Fibroblast of skin of scalp (primary cell): ENCODE measurements at regions not wholly inside any gene's neighbourhood (a gene's known extent, or its start where the extent isn't known, plus 50 kb on each side); places are given as distances from the start of the nearest gene placed in this dataset.

ENCODE experiments used
- DNase-seq: peaks from one replicate; pipeline ENCODE4 v3.0.0-alpha.2; 2013

DNA sequence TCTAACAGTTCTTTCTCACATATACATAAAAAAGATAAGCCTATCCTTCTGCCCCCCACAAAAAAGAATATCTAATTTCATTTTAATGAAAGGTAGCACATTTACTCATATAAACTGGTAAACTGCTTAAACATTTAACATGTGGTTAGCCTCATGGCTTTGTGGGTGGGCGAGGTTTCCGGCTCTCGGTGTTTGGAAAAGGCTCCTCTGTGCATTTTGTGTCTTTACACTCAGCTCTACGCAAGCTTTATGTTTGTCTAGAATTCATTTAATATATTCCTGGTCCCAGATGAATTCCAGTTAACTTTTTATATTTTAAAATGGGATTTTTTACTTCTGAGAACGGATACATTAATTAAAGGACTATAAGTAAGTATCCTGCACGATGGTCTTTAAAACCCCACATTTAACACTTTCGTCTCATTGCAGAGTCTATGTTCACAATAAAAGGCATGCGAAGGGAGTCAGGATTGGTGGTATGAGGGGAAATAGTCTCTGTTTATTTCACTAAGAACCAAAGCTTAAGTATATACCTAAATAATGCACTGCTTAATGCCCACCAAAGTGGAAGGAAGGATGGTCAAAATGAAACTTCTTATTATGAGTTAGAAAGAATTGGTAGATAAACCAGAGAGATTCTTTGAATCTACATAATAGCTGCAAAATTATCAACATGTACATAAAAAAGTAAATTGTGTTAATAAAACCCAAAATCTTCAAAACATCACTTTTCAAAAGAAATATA lies 197.2 kb downstream of the CRPPA start:
- DNase-seq: no peak

DNA sequence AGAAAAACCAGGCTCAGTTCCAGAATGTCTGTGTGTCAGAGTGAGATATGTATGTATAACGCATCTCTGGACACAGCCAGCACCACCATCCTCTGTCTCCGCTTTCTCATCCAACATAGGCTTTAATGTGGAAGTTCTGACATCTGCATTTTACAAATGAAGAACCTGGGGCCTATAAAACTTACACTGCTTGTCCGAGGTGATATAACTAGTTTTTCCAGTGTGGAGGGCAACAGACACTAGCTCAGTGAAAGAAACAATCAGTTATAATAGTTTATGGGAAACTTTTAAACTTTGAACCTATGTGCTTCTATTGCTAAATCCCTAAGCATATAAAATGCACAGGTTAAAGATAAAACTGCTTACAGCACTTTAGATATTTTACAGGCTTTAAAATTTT lies 208.7 kb downstream of the CRPPA start:
- no peak for DNase-seq

DNA sequence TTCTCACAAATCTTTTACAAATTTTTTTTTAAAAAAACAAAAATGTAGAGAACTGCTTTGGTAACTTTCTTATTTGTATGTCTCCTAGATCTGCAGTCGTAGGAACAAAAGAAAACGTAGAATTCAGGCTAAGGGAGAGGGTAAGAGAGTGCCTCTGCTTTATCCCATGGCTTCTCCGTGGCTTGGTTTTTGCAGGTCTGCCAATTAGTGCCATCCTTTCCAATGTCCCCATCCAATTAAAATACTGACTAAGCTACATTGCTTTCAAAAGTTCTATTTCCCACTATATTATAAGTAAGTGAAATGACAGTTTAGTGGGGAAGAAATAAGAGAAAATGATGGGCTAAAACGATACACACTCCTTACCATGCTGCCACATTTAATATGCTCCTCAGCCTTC lies 209.3 kb downstream of the CRPPA start:
- DNase-seq: no peak

DNA sequence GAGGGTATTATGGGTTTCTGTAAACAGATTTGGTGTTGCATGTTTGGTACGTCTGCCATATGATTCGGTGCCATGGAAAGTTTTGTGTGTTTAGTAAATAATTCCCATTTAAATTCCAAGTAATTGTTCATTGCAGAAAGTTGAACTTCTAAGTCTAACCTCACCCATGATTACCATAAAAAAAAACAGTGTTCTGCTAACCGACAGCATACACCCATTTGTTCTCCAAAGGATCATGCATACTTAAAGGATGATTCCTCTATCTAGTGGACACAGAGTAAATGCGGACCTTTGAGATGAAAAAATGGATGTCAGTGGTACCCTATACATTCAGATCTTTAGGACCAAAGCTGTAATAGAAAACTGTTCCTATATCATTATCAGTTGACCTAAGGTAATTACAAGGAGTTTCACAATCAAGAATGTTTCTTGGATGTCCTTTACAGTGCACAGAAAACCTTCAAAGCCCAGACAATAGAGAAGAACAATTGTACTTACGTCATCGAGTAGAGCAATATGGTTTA lies 209.9 kb downstream of the CRPPA start:
- no peak for DNase-seq

DNA sequence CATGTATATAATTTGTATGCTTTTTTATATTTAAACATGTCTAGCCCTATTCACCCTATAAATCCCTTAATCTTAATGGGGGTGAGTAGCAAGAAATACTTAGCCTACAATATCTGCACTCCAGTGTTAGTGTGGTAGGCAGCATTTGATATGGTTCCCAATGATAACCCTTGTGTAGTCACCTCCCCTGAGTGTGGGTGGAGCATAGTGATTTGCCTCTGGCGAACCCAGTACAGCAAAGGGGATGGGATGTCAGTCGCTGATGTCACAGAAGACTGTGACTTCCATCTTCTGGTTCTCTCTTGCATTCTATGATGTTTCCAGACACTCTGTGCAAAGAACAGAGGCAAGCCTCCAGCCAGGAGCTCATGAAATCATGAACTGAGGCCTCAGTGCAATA lies 211.2 kb downstream of the CRPPA start:
- DNase-seq: no peak

DNA sequence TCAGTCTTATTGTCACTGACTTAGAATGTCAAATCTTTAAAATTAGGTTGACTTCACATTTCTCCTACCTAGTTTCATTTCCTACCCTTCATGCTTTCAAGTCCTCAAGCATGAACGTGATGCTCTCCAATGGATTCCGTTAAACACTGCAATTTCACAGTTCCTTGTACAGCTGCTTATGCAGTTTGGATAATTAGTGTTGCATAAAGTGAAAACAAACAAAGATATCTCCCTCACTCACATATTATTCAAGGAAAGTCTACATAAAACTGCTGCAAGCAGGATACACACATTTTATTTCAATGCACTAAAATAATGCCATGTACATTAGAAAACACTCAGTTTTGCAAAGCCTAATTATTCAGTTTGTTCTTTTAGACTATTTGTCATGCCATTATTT lies 214.0 kb downstream of the CRPPA start:
- DNase-seq: no peak

DNA sequence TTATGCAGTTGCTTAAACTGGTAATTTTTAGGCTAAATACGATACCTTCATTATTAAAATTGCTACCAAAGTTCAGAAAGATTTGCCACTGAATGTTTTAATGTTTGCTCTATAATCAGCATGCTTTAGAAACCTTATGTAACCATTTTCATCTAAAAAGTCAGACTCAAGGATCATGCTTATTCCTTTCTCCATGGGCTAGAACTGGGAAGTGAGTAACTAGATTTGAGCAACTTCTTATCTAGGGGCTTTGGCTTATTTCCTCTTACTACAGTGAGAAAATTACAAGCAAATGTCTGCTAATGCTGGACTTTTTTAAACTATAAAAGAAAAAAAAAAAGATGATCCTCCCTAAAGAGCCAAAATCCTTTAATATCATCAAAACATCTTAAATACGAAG lies 215.9 kb downstream of the CRPPA start:
- DNase-seq: no peak

DNA sequence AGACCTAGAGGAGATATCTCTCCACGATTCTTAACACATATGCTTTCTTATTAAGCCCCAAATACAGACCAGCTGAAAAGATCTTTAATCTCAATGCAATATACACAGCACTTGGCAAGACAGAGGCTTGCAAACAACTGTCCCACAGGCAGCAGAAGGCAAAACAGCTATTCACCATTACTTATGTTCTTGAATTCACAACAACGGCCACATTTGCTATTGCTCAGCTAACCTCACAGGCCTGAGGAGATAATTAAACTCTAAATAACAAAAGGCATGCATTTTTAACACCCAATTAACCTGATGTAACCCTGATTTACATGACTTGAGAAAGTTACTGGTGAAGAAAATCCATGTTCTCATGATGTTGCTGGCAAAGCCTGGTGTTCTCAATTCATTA lies 216.4 kb downstream of the CRPPA start:
- no peak for DNase-seq

DNA sequence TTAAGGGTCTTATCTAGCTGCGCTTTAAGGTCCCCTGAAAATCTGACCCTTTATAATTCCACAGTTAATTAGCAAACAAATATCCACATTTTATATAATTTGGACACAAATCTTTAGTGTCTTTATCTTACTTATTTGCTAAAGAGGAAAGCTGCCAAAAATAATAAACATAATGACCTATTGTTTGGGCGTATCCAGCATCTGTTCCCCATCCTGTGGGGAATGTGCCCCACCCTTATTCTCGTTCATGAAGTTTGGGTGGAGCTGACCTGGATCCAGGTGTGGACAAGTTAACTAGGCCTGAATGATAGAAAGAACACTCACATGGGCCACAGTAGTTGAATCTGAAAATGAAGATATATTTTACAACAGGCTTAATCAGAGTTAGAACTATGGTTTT lies 218.3 kb downstream of the CRPPA start:
- no peak for DNase-seq

DNA sequence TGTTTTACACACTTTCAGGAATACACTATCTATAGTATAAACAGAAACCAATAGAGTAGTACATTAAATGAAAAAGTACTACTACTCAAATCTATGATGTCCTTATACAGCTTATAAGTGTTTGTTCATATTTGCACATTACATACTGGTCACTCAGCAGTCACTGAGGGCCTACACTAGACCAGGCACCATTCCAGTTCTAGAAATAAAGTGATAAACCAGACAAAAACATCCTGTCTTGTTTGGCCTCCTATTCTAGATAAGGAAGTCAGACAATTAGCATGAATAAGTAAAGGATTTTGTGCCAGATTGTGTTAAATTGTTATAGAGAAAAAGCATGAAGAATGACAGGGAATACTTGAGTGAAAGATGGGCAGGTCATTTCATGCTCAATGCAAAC lies 219.0 kb downstream of the CRPPA start:
- no peak for DNase-seq

DNA sequence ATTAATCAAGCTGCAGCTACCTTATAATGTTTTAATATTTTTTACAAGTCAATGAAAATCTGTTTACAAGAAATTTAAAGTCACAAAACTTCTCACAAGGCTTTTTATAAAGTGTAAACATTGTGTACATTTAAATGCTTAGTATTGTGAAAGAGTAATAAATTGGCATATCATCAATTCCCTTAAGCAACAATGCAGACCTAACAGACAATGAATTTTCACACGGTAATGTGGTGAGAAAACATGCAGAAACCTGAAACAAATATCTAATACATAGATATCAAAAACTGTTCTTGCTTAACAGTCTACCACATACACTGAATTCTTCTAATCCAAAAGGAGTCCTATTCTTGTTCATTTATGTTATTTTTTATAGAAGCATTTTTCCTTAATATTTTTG lies 220.7 kb downstream of the CRPPA start:
- DNase-seq: no peak

DNA sequence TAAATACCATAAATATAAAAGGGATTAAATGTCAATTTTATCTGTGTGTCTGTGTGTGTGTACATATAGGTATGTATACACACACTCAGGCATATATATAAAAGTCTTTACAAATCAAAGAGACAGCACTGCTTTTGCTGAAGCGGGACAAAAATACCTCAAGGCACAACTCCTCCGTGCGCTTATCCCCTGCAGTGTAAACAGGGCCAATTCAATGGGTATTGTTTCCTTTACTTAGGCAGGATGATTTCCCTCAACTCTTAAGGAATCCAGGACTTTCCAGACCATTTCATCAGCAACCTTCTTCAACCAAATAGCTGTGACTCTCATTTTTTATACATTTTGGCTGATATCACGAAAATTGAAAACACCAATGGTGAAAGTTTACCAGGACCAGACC lies 227.7 kb downstream of the CRPPA start:
- DNase-seq: no peak

DNA sequence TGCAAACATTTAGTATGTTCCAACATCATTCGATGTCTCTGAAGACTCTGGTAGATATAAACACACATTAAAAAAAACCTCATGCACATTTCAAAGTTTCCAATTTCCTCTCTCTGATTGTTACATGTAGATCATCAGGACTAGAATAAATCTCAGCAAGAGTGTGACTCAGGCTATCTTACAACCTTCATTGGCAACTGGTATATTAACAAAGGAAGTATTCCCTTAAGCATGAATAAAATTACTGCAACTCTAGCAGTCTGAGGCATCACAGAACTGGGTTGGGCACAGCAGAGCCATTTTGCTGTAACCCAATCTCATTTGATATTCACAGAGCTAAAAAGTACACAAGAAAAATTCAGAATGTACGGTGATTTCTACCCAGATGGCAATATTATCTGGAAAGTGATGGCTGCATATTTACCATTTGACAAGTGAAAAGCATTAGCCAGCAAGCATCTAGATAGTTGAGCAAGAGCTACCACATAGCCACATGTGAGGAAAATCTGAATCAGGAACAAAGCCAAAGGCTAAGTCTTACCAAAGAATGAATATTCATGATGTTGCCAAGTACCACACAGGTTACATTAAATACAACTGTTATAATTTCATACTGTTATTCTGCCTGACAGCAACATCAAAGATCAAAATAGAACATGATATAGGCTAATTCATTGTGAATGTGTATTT lies 232.2 kb downstream of the CRPPA start:
- DNase-seq: no peak

DNA sequence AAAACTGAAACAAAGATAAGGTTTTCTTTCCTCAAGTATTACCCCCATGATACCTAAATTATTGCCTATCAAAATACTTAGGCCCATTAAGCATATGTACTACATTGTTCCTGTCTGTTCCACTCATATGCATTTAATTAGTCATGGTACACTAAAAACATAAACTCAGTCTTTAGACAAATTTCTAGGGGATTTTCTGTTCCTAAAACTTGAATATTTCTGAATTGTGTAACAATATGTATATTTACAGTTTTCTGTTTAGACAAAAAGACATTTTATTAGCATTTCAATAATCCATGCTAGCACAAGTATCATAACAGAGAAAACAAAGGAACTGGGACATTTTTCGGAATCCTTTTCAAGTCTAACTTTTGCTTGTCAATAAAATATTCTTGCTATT lies 234.2 kb downstream of the CRPPA start:
- no peak for DNase-seq

DNA sequence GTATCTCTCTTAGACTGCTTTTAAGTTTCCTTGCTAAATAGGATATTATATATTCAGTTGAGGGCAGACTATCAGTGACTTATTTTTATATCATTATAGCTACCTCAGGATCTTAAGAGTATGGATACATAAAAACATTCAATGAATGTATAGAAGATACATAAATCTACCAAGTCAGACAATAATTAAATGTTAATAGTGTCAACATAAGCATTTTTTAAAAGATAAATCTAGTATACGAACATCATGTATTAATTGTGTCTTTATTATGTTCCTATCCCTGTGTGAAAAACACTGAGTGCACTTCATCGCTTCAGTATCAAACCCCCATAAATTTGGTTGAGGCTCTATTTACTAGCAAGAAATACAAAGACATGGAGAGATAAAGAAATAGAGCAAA lies 242.8 kb downstream of the CRPPA start:
- DNase-seq: no peak

DNA sequence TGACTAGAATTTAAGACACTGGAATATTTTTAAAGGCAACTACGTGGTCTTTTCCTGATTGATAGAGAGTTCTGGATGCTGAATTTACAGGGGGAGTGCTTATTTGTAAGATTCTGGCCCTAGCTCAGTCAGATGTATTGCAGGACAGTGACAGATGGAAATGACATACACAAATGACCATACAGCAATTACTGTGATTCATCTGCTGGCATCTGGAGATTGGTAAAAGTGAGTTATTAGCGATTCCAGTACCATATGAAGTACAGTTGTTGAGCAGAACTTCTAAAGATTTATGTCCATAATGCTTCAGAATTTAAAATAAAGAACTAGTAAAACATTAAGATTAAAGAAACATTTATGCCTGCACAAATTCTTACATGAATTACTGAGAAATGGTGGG lies 243.2 kb downstream of the CRPPA start:
- no peak for DNase-seq

DNA sequence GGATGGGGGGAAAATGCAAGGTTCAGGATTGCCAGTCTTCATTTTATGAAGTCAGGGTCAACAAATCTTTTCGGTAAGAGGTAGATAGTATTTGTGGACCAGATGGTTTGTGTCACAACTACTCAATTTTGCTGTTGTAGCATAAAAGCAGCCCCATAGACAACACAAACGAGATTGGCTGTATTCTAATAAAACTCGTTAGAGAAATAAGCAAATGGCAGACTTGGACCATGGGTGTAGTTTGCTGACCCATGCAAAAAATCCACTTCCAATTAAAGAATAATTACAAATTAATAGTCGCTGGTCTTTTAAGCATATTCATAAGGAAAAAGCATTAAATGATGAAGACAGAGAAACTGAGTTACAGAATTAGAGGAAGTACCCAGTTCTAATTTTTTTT lies 247.1 kb downstream of the CRPPA start:
- DNase-seq: no peak

DNA sequence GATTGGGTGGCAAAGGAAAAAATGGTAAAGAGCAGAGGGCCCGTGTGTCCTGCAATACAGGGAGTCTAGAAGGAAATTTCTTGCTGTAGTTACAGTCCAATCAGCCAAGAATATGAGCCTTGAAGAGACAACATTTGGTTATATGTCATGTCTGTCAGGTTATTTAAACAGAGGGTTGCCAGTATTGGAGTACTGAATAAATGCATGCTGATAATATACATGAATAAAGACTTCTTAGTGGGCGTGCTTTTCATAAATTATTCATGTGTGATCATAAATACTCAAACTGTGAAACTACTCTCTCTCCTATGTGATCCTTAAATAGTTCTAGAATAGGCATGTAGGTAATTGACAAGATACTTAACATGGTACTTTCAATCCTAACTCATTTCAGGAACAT lies 249.0 kb downstream of the CRPPA start:
- no peak for DNase-seq

DNA sequence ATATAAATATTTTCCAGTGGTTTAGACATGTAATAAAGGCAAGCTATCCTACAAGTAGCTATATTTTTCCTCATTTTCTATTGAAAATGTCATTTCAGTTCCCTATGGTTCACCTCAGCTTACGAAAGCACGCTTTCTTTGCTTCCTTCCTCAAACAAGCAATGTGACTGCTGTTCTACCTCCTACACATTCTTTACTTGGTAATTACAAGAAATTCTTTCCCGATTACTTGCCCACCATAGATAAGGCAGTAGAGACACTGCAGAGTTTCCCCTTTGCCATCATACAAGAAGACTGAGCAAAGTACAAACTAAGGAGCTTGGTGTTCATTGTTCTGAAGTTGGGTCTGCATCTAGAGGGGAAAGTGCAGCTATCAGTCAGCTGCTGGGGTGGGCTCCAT lies 249.4 kb downstream of the CRPPA start:
- DNase-seq: no peak

DNA sequence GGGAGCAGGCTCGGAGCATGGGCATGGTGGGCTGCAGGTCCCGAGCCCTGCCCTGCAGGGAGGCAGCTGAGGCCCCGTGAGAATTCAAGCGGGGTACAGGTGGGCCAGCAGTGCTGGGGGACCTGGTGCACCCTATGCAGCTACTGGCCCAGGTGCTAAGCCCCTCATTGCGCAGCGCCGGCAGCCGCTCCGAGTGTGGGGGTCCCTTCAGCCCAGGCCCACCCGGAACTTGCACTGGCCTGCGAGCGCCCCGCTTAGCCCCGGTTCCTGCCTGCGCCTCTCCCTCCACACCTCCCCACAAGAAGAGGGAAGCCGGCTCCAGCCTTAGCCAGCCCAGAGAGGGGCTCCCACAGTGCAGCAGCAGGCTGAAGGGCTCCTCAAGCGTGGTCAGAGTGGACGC lies 250.7 kb downstream of the CRPPA start:
- DNase-seq: no peak

DNA sequence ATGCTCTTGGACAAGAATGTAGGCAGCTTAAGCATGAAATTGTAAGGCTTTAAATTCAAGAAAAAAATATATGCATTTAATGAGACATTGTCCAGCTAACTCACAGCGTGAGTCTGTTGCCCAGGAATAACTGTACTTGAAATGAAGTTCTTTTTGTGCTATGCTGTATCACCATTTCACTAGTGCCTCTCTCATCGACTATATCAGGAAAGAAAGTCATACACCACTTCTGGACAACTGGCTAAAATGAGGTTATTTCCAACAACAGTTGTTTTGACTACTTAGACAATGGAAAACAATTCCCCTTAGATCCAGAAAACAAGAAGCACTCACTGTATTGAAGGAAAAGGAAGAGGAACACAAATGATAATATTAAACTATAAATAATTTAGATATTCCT lies 251.8 kb downstream of the CRPPA start:
- DNase-seq: no peak

DNA sequence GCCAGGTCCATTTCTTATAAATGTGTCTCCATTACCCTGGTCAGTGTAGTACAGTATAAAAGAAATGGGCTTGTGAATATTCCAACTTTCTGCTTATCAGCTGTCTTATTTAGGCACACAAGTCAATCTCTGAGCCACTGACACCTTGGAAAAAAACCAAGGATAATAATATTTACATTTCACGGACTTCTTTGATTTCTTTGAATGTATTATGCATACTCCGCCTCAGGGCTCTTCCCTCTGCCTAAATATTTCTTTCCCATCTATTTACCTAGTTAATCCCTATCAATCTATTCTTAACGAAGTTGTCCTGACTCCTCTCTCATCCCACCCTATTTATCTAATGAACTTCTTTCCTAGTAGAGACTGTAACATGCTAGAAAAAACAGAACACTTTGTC lies 253.8 kb downstream of the CRPPA start:
- no peak for DNase-seq

DNA sequence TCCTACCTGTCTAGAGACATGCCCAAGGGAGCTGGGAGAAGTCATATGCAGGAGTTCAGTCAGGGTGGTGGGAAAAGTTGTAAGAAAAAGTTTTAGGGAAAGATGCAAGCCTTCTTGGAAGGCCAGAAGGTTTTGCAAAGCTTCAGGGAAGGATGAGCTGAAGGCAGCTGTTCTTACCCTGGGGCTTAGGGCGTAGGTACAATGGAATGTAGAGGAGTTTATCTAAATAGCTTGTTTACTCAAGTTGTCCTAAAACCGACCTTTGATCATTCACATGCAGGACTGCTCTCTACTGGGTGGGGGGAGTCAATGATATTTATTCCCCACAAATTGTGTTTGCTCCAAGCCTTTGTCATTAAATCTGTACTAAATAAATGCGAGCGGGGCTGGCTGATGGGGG lies 277.0 kb downstream of the CRPPA start:
- DNase-seq: no peak

DNA sequence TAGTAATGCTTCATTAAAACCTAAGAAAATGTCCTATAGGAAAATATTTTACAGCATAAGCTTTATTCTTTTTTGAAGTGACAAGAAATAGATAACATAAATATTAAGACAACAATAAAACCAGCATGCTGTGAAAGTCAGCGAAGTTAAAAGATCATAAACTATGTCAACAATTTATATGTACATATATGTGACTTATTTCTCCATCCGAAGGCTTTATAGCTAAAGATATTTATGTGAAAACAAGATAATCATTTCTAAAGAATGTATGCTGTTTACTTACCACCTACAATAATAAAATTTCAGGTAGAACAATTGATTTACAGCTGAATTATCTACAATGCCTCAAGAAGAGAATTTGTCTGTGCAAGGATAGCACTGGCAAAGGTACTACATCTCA lies 283.4 kb downstream of the CRPPA start:
- no peak for DNase-seq

DNA sequence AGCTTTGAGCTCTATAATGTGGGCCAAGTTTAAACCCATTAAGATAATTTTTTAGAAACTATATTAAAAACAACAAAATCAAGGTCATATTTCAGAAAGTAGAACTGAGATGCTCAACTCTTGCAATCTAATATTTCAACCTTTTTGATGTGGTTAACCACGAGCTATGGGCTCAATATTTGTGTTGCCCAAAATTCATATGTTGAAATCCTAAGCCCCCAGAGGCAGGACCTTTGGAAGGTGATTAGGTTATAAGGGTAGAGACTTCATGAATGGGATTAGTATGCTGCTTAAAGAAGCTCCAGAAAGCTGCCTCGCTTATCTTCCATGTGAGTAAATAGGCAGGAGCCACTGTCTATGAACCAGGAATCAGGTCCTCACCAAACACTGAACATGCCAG lies 284.4 kb downstream of the CRPPA start:
- DNase-seq: no peak
